BLaER1 treated with 17β-estradiol and CSF1 and Interleukin-3, amounts not matched to agents 10 nM and 100 nM (cell line): ENCODE measurements at regions not wholly inside any gene's neighbourhood (a gene's known extent, or its start where the extent isn't known, plus 50 kb on each side); places are given as distances from the start of the nearest gene placed in this dataset.

Experiments
- H3K27ac ChIP-seq, 11 experiments: shearing (Covaris generic); formaldehyde crosslinking; 2 replicates each; pipeline ENCODE4 v1.8.1; 2022
- H3K27me3 ChIP-seq, 11 experiments: shearing (Covaris generic); formaldehyde crosslinking; 2 replicates each; pipeline ENCODE4 v1.8.1; 2022
- H3K36me3 ChIP-seq, 11 experiments: shearing (Covaris generic); formaldehyde crosslinking; 2 replicates each; pipeline ENCODE4 v1.8.1; 2022
- H3K4me1 ChIP-seq, 10 experiments: shearing (Covaris generic); formaldehyde crosslinking; 2 replicates each; pipeline ENCODE4 v1.8.1; 2022
- H3K4me2 ChIP-seq, 11 experiments: shearing (Covaris generic); formaldehyde crosslinking; 2 replicates each; pipeline ENCODE4 v1.8.1; 2022
- H3K4me3 ChIP-seq, 10 experiments: shearing (Covaris generic); formaldehyde crosslinking; 2 replicates each; pipeline ENCODE4 v1.8.1; 2022
- H3K9ac ChIP-seq, 11 experiments: shearing (Covaris generic); formaldehyde crosslinking; 2 replicates each; pipeline ENCODE4 v1.8.1; 2022
- H3K9me3 ChIP-seq, 11 experiments: shearing (Covaris generic); formaldehyde crosslinking; replicated peaks in 1 of 11; 2 replicates each; pipeline ENCODE4 v1.8.1; 2022
- H4K20me1 ChIP-seq, 11 experiments: shearing (Covaris generic); formaldehyde crosslinking; 2 replicates each; pipeline ENCODE4 v1.8.1; 2022
- Cebpa-rat ChIP-seq, 11 experiments: shearing (Covaris generic); IDR thresholded peaks; 2 replicates each; pipeline ENCODE4 v1.8.1; 2022

GRCh38 chr2:167689444-167689843 lies 558.0 kb downstream of the STK39 start:
- no peak for TF ChIP-seq Cebpa-rat (IDR thresholded peaks at IDR 0.05)
- Histone ChIP-seq H3K4me2 (no peak overlapping the region), H3K36me3 (no peaks in the 10 kb centered on the region), H3K27ac (no peak overlapping the region), H3K9ac (no peak overlapping the region), H4K20me1 (no peaks in the 10 kb centered on the region), H3K27me3 (no peaks in the 10 kb centered on the region), H3K9me3 (no peaks in the 10 kb centered on the region), H3K4me1 (no peaks in the 10 kb centered on the region), H3K4me3 (no peak overlapping the region)

- H3K4me2 ChIP-seq = no peak overlapping the region
- H3K27ac ChIP-seq = no peak overlapping the region
- H3K9ac ChIP-seq = no peak overlapping the region
- TF ChIP-seq Cebpa-rat (IDR thresholded peaks at IDR 0.05) = no peak
- no peaks in the 10 kb centered on the region for H3K4me1 ChIP-seq
- H3K4me3 ChIP-seq = no peak overlapping the region
- no peaks in the 10 kb centered on the region for H4K20me1 ChIP-seq
- H3K27me3 ChIP-seq = no peaks in the 10 kb centered on the region
- no peaks in the 10 kb centered on the region for H3K9me3 ChIP-seq
- H3K36me3 ChIP-seq = no peaks in the 10 kb centered on the region
Observed at GRCh38 chr2:167686691-167687090, 560.7 kb downstream of the STK39 start.

GRCh38 chr2:167681234-167682015 lies 566.0 kb downstream of the STK39 start:
- Histone ChIP-seq H3K27ac (no peak overlapping the region), H3K4me2 (no peak overlapping the region), H3K4me3 (no peak overlapping the region), H3K27me3 (no peaks in the 10 kb centered on the region), H3K9ac (no peak overlapping the region), H3K9me3 (no peaks in the 10 kb centered on the region), H3K36me3 (no peaks in the 10 kb centered on the region), H4K20me1 (no peaks in the 10 kb centered on the region), H3K4me1 (no peaks in the 10 kb centered on the region)
- TF ChIP-seq Cebpa-rat (IDR thresholded peaks at IDR 0.05) = no peak

- Histone ChIP-seq H3K4me1 (no peaks in the 10 kb centered on the region), H3K36me3 (no peaks in the 10 kb centered on the region), H3K4me3 (no peak overlapping the region), H4K20me1 (no peaks in the 10 kb centered on the region), H3K4me2 (no peak overlapping the region), H3K9me3 (no peaks in the 10 kb centered on the region), H3K9ac (no peak overlapping the region), H3K27ac (no peak overlapping the region), H3K27me3 (no peaks in the 10 kb centered on the region)
- TF ChIP-seq Cebpa-rat (IDR thresholded peaks at IDR 0.05) = no peak
Observed at GRCh38 chr2:167678158-167678557, 569.2 kb downstream of the STK39 start.

GRCh38 chr2:167675906-167676305 lies 571.5 kb downstream of the STK39 start:
- Histone ChIP-seq H3K36me3 (no peaks in the 10 kb centered on the region), H3K9ac (no peak overlapping the region), H4K20me1 (no peaks in the 10 kb centered on the region), H3K9me3 (peaks cover 2 to 7% (median 4%) of the 10 kb centered on the region in 11 experiments; a peak in 20 of 22 replicates), H3K27me3 (no peaks in the 10 kb centered on the region), H3K4me2 (no peak overlapping the region), H3K27ac (no peak overlapping the region), H3K4me1 (no peaks in the 10 kb centered on the region), H3K4me3 (no peak overlapping the region)
- TF ChIP-seq Cebpa-rat (IDR thresholded peaks at IDR 0.05) = no peak

GRCh38 chr2:167670588-167670987 lies 576.8 kb downstream of the STK39 start:
- Histone ChIP-seq H3K4me1 (no peaks in the 10 kb centered on the region), H3K9ac (no peak overlapping the region), H3K27me3 (no peaks in the 10 kb centered on the region), H3K27ac (no peak overlapping the region), H3K4me3 (no peak overlapping the region), H3K36me3 (no peaks in the 10 kb centered on the region), H3K9me3 (peaks cover 17 to 28% (median 22%) of the 10 kb centered on the region in 11 experiments), H4K20me1 (no peaks in the 10 kb centered on the region), H3K4me2 (no peak overlapping the region)
- TF ChIP-seq Cebpa-rat (IDR thresholded peaks at IDR 0.05) = no peak

- H3K27ac ChIP-seq = no peak overlapping the region
- H3K4me3 ChIP-seq = no peak overlapping the region
Observed at GRCh38 chr2:167653131-167653530, 594.3 kb downstream of the STK39 start.

GRCh38 chr2:167652401-167652800 lies 595.0 kb downstream of the STK39 start:
- H3K9me3 ChIP-seq = no peaks in the 10 kb centered on the region
- no peak overlapping the region for H3K27ac ChIP-seq
- no peaks in the 10 kb centered on the region for H4K20me1 ChIP-seq
- no peak for TF ChIP-seq Cebpa-rat (IDR thresholded peaks at IDR 0.05)
- no peaks in the 10 kb centered on the region for H3K27me3 ChIP-seq
- H3K4me2 ChIP-seq = no peak overlapping the region
- no peaks in the 10 kb centered on the region for H3K4me1 ChIP-seq
- H3K9ac ChIP-seq = no peak overlapping the region
- H3K4me3 ChIP-seq = no peak overlapping the region
- H3K36me3 ChIP-seq = no peaks in the 10 kb centered on the region

More at GRCh38 chr2:167653131-167653530, 594.3 kb downstream of the STK39 start:
- Histone ChIP-seq H4K20me1 (no peaks in the 10 kb centered on the region), H3K27me3 (no peaks in the 10 kb centered on the region), H3K4me1 (no peaks in the 10 kb centered on the region), H3K4me2 (no peak overlapping the region), H3K36me3 (no peaks in the 10 kb centered on the region), H3K9me3 (no peaks in the 10 kb centered on the region), H3K9ac (no peak overlapping the region)
- no peak for TF ChIP-seq Cebpa-rat (IDR thresholded peaks at IDR 0.05)

GRCh38 chr2:167651406-167652151 lies 595.8 kb downstream of the STK39 start:
- H3K27me3 ChIP-seq = no peaks in the 10 kb centered on the region
- no peak for TF ChIP-seq Cebpa-rat (IDR thresholded peaks at IDR 0.05)
- no peak overlapping the region for H3K27ac ChIP-seq
- no peaks in the 10 kb centered on the region for H3K4me1 ChIP-seq
- no peaks in the 10 kb centered on the region for H4K20me1 ChIP-seq
- no peaks in the 10 kb centered on the region for H3K36me3 ChIP-seq
- no peaks in the 10 kb centered on the region for H3K9me3 ChIP-seq
- no peak overlapping the region for H3K9ac ChIP-seq
- no peak overlapping the region for H3K4me3 ChIP-seq
- H3K4me2 ChIP-seq = no peak overlapping the region

- Histone ChIP-seq H3K9ac (no peak overlapping the region), H3K27me3 (no peaks in the 10 kb centered on the region), H3K4me3 (no peak overlapping the region), H3K27ac (no peak overlapping the region), H3K4me2 (no peak overlapping the region), H3K4me1 (no peaks in the 10 kb centered on the region), H3K36me3 (no peaks in the 10 kb centered on the region), H4K20me1 (no peaks in the 10 kb centered on the region), H3K9me3 (no peaks in the 10 kb centered on the region)
- TF ChIP-seq Cebpa-rat (IDR thresholded peaks at IDR 0.05) = no peak
Observed at GRCh38 chr2:167646557-167646956, 600.8 kb downstream of the STK39 start.
